PC-9 (cell line): ENCODE measurements at regions not wholly inside any gene's neighbourhood (a gene's known extent, or its start where the extent isn't known, plus 50 kb on each side); places are given as distances from the start of the nearest gene placed in this dataset.
"Not testable (repeated sequence)": the region's sequence is repeated elsewhere in the genome, so short reads cannot be mapped to it uniquely, and the experiment has no call there.

Experiments used
- BruUV-seq: library from RNA; stranded (reverse); fragments of 400-500 nt; replicated peaks from 2 replicates; lab custom pipeline; 2021; lab: Mats Ljungman, UMichigan
- CTCF ChIA-PET: fragments of 300-600 bp; sonication (Branson Sonifier 250); formaldehyde crosslinking; loops from one replicate; lab custom pipeline; 2022; ENCODE audit warnings: antibody characterized with exemption; lab: Charles Lee
- POLR2A ChIA-PET: fragments of 300-600 bp; sonication (Branson Sonifier 250); formaldehyde crosslinking; loops from one replicate; lab custom pipeline; 2022; ENCODE audit warnings: antibody characterized with exemption; ENCODE audit not compliant: unreplicated experiment; lab: Charles Lee
- DNase-seq, 2 experiments: peaks; one replicate each; pipeline versions ENCODE4 v3.0.0 to v3.0.0-alpha.2; 2015 to 2022; ENCODE audit warnings: mixed read lengths in 1 of 2
- H2AFZ ChIP-seq: fragments of 200-600 bp; sonication (generic); 2 replicates; pipeline ENCODE4 v1.8.1; 2017; ENCODE audit warnings: antibody characterized with exemption
- H3F3A ChIP-seq: fragments of 200-600 bp; sonication (generic); 2 replicates; pipeline ENCODE4 v1.8.1; 2017; ENCODE audit warnings: antibody characterized with exemption, mild to moderate bottlenecking, low read depth; ENCODE audit not compliant: insufficient read depth
- H3K27ac ChIP-seq: fragments of 200-600 bp; sonication (generic); 2 replicates; pipeline ENCODE4 v1.6.1; 2016; ENCODE audit warnings: mixed run types
- H3K27me3 ChIP-seq: fragments of 200-600 bp; sonication (generic); 2 replicates; pipeline ENCODE4 v1.6.1; 2016; ENCODE audit warnings: low read depth, mixed run types; ENCODE audit not compliant: insufficient read depth
- H3K36me3 ChIP-seq: fragments of 200-600 bp; sonication (generic); 2 replicates; pipeline ENCODE4 v1.6.1; 2016; ENCODE audit warnings: low read depth, mixed run types
- H3K4me1 ChIP-seq: fragments of 200-600 bp; sonication (generic); replicated peaks from 2 replicates; pipeline ENCODE4 v1.6.1; 2016; ENCODE audit warnings: mixed run types; ENCODE audit not compliant: insufficient read depth
- H3K4me2 ChIP-seq: fragments of 200-600 bp; sonication (generic); 2 replicates; pipeline ENCODE4 v1.6.1; 2017; ENCODE audit warnings: mixed run types
- H3K4me3 ChIP-seq: fragments of 200-600 bp; sonication (generic); 2 replicates; pipeline ENCODE4 v1.6.1; 2016; ENCODE audit warnings: mixed run types
- H3K79me2 ChIP-seq: fragments of 200-600 bp; sonication (generic); 2 replicates; pipeline ENCODE4 v1.6.1; 2017; ENCODE audit warnings: low read depth, mixed run types
- H3K9me2 ChIP-seq: fragments of 200-600 bp; sonication (generic); 2 replicates; pipeline ENCODE4 v1.8.1; 2017; ENCODE audit warnings: mild to moderate bottlenecking; ENCODE audit not compliant: insufficient read depth
- H3K9me3 ChIP-seq: fragments of 200-600 bp; sonication (generic); 2 replicates; pipeline ENCODE4 v1.8.1; 2016; ENCODE audit warnings: low read depth; ENCODE audit not compliant: insufficient read depth
- H4K20me1 ChIP-seq: fragments of 200-600 bp; sonication (generic); 2 replicates; pipeline ENCODE4 v1.8.1; 2017; ENCODE audit not compliant: insufficient read depth
- CTCF ChIP-seq: fragments of 200-600 bp; sonication (generic); conservative IDR thresholded peaks from 2 replicates; pipeline ENCODE4 v1.6.1; 2017; ENCODE audit warnings: mixed run types, antibody characterized with exemption, mild to moderate bottlenecking, moderate library complexity
- EZH2 ChIP-seq: fragments of 200-600 bp; sonication (generic); IDR thresholded peaks from 2 replicates; pipeline ENCODE4 v1.8.0; 2017; ENCODE audit warnings: antibody characterized with exemption, low read depth
- intact Hi-C: fragments of 100-400 bp; cut with micrococcal nuclease; formaldehyde crosslinking; loops from one replicate; pipeline ENCODE4 v1.10.0; 2022; ENCODE audit not compliant: unreplicated experiment

DNA sequence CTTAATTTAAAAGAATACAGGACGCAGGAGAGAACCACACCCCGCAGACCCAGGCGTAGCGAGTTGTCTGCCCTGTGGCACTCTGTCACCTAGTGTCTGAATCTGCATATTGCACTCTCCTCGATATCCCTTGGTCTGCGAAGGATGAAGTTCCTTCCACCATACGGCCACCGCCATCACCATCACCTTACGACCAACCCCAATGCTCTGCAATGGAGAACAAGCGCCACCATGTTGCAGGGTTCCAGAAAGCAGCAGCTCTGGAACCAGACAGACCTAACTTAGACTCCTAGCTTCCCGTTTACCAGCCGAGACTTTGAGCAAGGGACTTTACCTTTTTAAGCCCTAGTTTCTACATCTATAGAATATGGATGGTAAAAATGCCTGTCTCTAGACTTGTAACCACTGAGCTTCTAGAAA is 77.4 kb upstream of the DMRT1 start:
- no peaks in the 10 kb centered on the region for H3K36me3 ChIP-seq
- no peaks in the 10 kb centered on the region for H3K4me1 ChIP-seq
- TF ChIP-seq CTCF: no peak
- no peak for TF ChIP-seq EZH2
- H4K20me1 ChIP-seq: no peaks in the 10 kb centered on the region
- no peak overlapping the region for H2AFZ ChIP-seq
- intact Hi-C loops: loop anchor here (1.0 kb wide), 3 partner anchors 150 to 417 kb away; no protein-coding TSS in a partner anchor
- no peaks in the 10 kb centered on the region for H3K9me2 ChIP-seq
- ChIA-PET POLR2A (interaction anchor here (0.6 kb wide), 1 partner anchor 155 kb away, joined by 3 read pairs; no protein-coding TSS in a partner anchor), CTCF (no interaction called here)
- DNase-seq: peak in 1 of 2 experiments; percentile 61
- H3F3A ChIP-seq: no peaks in the 10 kb centered on the region
- no peak overlapping the region for H3K4me2 ChIP-seq
- no peak overlapping the region for H3K27ac ChIP-seq
- no peak overlapping the region for H3K4me3 ChIP-seq
- no peaks in the 10 kb centered on the region for H3K79me2 ChIP-seq
- BruUV-seq: no TSS peak
- H3K9me3 ChIP-seq: no peaks in the 10 kb centered on the region
- no peaks in the 10 kb centered on the region for H3K27me3 ChIP-seq

DNA sequence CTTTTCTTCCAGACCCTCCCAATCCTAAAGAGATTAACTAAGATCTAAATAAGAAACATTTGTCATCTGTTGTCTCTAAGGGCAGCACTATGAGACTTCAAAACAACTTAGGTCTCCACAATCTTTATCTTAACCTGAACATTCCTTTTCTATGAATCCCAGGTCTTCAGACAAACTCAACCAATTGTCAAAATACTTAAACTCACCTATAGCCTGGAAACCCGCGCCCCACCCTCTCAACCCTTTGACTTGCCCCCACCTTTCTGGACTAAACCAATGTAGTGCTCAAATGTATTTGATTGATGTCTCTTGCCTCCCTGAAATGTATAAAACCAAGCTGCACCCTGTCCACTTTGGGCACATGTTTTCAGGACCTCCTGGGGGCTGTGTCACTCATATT is 76.5 kb upstream of the DMRT1 start:
- Histone ChIP-seq H3K4me1 (no peaks in the 10 kb centered on the region), H3F3A (no peaks in the 10 kb centered on the region), H3K4me3 (no peak overlapping the region), H3K9me2 (no peaks in the 10 kb centered on the region), H3K27me3 (no peaks in the 10 kb centered on the region), H3K27ac (no peak overlapping the region), H4K20me1 (no peaks in the 10 kb centered on the region), H3K9me3 (no peaks in the 10 kb centered on the region), H2AFZ (no peak overlapping the region), H3K36me3 (no peaks in the 10 kb centered on the region), H3K79me2 (no peaks in the 10 kb centered on the region), H3K4me2 (no peak overlapping the region)
- ChIA-PET POLR2A (interaction anchor here (0.6 kb wide), 1 partner anchor 156 kb away, joined by 3 read pairs; no protein-coding TSS in a partner anchor), CTCF (no interaction called here)
- TF ChIP-seq CTCF: no peak
- no peak for TF ChIP-seq EZH2
- peak in 1 of 2 experiments; percentile 55 for DNase-seq
- BruUV-seq: no TSS peak
- intact Hi-C loops: loop anchor here (1.0 kb wide), 3 partner anchors 151 to 418 kb away; no protein-coding TSS in a partner anchor

DNA sequence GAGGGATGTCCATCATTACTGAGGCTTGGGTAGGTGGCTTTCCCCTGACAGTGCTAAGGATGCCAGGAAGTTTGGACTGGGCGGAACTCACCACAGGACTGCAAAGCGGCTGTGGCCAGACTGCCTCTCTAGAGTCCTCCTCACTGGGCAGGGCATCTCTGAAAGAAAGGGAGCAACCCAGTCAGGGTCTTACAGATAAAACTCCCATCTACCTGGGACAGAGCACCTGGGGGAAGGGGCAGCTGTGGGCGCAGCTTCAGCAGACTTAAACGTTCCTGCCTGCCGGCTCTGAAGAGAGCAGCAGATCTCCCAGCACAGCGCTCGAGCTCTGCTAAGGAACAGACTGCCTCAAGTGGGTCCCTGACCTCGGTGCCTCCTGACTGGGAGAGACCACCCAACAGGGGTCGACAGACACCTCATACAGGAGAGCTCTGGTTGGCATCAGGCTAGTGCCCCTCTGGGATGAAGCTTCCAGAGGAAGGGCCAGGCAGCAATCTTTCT is 74.4 kb upstream of the DMRT1 start:
- H3K36me3 ChIP-seq, H3K4me3 ChIP-seq, CTCF ChIA-PET, POLR2A ChIA-PET, H3K9me2 ChIP-seq, H4K20me1 ChIP-seq, BruUV-seq, H3K9me3 ChIP-seq, H3K4me1 ChIP-seq, intact Hi-C loops, H3F3A ChIP-seq, H3K27me3 ChIP-seq, H3K79me2 ChIP-seq, DNase-seq, H3K27ac ChIP-seq, H2AFZ ChIP-seq, H3K4me2 ChIP-seq: not testable (repeated sequence)

DNA sequence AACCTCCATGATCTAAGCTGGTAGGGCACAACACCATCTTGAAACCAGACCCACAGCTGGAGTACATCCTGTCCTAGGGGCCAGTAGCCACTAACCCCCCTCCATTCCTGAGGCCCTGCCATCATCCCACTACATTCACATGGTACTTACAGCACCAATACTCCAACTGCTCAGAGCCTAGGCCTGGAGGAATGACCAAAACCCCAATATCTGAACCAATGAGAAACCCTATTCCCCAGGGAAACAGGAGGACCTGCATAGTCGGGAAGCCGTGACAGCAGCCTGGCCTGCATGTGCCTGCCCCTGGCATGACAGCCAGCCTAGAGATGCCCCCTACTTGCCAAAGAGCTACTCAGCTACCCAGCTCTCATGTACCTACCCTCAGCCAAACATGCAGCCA is 65.4 kb upstream of the DMRT1 start:
- Histone ChIP-seq H3K36me3 (no peaks in the 10 kb centered on the region), H3K4me2 (no peak overlapping the region), H3K9me3 (0 out of 2 replicates have a peak, but pooled peaks cover 5% of the 10 kb centered on the region), H2AFZ (no peak overlapping the region), H3F3A (no peaks in the 10 kb centered on the region), H3K79me2 (no peaks in the 10 kb centered on the region), H3K27me3 (no peaks in the 10 kb centered on the region), H3K27ac (no peak overlapping the region), H3K4me1 (no peaks in the 10 kb centered on the region), H4K20me1 (no peaks in the 10 kb centered on the region), H3K9me2 (no peaks in the 10 kb centered on the region), H3K4me3 (no peak overlapping the region)
- POLR2A ChIA-PET: interaction anchor here (0.8 kb wide), 1 partner anchor 32 kb away, joined by 4 read pairs; no protein-coding TSS in a partner anchor
- CTCF ChIA-PET: no interaction called here
- TF ChIP-seq CTCF (no peak), EZH2 (no peak)
- BruUV-seq: no TSS peak
- intact Hi-C loops: no loop called here
- DNase-seq: no peak
